Putamen (tissue), 1 donor: ENCODE measurements at regions not wholly inside any gene's neighbourhood (a gene's known extent, or its start where the extent isn't known, plus 50 kb on each side); places are given as distances from the start of the nearest gene placed in this dataset.

Experiments used
- DNase-seq: peaks from one replicate; pipeline ENCODE4 v3.0.0-alpha.2; 2016; ENCODE audit warnings: low spot score

DNA sequence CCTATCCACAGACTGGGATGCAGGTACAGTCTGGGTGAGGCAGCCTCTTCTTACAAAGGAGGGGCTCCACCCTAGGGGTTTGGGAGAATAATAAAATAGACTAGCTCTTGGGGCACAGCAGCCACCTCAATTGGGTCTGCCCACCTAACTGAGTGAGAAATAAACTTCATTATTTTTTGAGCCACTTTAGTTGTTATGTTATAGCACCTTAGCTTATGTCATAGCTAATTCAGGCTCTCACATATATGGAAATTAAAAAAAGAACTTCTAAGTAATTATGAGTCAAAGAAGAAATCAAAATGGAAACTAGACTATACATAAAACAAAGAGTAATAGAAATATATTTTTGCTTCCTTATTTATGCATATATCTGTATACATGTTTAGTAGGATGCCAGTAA lies 318.5 kb upstream of the B3GALT2 start:
- DNase-seq = no peak

GRCh38 chr1:193498088-193498655 lies 311.8 kb upstream of the B3GALT2 start:
- DNase-seq = no peak

GRCh38 chr1:193494368-193494767 lies 308.0 kb upstream of the B3GALT2 start:
- DNase-seq = no peak

DNA sequence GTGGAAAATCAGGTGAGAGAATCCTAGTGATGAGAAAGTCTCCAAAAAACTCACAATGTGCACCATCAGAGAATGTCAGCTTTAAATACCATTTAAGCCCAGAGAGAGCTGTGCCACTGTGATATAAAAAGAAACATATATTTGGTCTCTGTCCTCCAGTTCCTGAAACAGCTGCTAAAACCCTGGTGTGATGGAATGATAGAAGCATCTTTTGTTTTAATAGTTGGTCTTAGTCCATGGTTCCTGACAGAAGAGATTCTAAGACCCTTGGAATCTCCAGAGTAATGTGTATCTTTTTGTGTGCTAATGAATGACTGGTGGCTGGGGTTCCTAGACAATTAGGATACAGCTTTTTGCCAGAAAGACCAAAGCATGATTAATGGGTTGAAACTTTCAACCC lies 302.8 kb upstream of the B3GALT2 start:
- no peak for DNase-seq

- no peak for DNase-seq
Observed at GRCh38 chr1:193487722-193488121, 301.3 kb upstream of the B3GALT2 start.

- DNase-seq = no peak
Observed at GRCh38 chr1:193486671-193487229, 300.3 kb upstream of the B3GALT2 start.

GRCh38 chr1:193480755-193481154 lies 294.3 kb upstream of the B3GALT2 start:
- DNase-seq = no peak

DNA sequence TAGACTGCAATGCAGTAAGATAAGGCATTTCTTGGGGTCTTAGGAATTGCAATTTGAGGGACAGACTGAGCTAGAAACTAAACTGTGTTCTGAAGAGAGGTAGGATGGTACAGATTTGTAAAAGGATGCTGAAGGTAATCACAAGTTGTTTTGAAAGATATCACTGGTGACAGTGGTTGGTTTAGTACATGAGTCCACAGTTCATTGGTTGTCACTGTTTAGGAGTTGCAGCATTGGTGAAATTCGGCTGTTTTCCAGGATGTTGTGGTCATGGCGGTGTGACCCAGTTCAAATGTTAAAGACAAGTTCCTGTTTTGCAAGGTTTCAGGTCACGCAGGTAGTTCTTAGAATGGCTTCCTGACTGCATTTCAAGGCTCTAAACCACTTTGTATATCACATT lies 292.8 kb upstream of the B3GALT2 start:
- no peak for DNase-seq

DNA sequence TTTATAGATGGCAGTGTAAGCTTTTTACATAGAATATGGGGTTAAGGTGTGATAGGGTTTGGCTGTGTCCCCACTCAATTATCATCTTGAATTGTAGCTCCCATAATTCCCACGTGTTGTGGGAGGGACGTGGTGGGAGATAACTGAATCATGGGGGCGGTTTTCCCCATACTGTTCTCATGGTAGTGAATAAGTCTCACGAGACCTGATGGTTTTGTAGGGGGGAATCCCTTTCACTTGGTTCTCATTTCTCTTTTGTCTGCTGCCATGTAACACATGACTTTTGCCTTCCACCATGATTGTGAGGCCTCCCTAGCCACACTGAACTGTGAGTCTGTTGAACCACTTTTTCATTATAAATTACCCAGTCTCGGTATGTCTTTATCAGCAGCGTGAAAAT lies 290.3 kb upstream of the B3GALT2 start:
- no peak for DNase-seq

GRCh38 chr1:193473932-193474331 lies 287.5 kb upstream of the B3GALT2 start:
- DNase-seq = no peak

DNA sequence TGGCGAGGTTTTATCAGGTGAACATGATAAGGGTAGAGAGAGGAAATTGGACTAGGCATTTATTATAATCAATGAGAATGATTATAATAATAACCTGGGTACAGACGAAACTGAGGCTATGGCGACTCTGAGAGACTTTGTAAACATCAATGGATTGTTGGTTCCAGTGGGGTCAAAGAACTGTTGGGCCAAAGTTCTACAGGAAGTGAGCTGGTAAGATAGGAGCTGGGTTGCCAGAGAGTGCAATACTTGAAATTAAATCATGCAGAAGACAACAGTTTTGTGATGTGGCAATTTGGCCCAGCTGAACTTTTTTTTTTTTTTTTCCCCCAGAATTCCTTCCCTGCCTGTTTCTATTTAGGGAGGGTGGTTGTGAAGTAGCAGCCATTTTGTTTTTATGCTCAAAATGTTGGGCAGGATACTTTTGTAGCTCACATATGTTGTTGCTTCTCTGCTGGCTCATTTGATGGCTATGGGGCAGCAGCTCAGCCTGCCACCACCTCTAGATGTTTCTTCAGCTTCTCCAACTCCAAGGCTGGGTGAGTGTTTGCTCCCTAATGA lies 286.5 kb upstream of the B3GALT2 start:
- no peak for DNase-seq

GRCh38 chr1:193472430-193472829 lies 286.0 kb upstream of the B3GALT2 start:
- DNase-seq = no peak

- no peak for DNase-seq
Observed at GRCh38 chr1:193471981-193472380, 285.6 kb upstream of the B3GALT2 start.

- no peak for DNase-seq
Observed at GRCh38 chr1:193463326-193463932, 277.0 kb upstream of the B3GALT2 start.

DNA sequence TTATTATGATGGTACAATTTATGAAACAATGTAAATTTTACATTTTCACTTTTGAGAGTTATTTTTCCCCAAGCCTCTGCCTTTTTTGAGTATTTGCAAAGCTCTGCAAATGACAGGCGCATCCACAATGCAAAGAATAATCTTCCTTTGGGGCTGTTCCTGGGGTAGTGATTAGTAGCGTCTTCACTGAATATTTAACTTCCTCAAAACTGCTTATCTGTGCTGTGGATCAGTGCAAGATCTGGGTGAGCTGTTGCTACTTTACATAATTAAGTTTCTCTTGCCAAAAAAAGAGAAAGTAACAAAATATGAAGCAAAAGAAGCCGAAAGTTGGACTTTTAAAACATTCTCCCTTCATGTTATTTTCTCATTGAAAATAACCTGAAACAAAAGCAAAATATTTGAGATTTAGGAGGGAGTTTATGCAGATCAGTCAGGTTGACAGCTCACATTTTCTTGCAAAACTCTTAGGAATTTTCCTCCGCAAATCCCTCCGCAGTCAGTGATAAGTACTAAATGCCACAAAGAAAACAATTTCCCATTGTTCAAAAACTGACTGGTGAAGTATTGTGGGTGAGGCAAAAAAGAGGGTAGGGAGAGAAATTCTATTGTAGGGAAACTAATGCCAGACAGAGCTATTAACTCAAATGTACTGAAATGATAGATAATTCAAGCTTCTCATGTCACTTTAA lies 276.4 kb upstream of the B3GALT2 start:
- DNase-seq = peak; percentile 15

GRCh38 chr1:193458628-193459027 lies 272.2 kb upstream of the B3GALT2 start:
- DNase-seq = no peak

DNA sequence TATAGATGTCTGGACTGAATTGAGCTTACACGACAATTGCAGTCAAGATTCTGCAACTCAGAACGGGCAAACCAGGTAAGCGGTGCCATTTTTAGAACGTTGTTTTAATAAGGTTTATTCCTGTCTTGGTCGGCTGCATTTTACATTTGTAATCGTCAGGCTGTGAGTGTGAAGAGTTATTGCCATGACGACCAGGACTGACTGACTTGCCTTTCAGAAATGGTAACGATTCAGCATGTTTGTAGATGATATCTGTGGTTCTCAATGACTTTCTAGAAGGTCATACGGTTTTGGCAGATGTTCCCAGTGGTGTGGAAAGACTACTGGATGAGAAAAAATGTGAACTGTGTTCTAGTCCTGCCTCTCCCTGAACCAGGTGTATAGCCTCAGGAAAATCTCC lies 271.3 kb upstream of the B3GALT2 start:
- DNase-seq = no peak

DNA sequence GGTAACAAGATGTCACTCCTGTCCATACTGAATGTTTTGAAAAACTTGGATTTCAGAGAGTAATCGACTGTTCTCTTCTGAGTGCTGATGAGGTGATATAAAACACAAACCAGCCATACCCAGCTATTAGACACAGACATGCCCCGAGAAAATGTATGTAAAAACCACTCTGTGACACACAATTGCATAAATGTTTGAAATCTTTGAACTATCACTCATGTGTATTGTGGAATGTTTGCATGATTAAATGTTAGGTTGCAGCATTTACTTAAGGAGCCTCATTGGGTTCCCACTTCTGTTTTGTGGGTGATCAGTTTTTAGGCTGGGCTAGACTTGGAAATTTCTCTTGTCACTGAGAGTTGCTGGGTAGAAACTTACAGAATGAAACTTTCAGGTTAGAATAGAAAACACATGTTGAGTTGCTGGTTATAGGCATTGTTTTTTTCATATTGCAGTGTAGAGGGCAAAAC lies 270.4 kb upstream of the B3GALT2 start:
- no peak for DNase-seq

GRCh38 chr1:193451606-193452005 lies 265.2 kb upstream of the B3GALT2 start:
- no peak for DNase-seq

DNA sequence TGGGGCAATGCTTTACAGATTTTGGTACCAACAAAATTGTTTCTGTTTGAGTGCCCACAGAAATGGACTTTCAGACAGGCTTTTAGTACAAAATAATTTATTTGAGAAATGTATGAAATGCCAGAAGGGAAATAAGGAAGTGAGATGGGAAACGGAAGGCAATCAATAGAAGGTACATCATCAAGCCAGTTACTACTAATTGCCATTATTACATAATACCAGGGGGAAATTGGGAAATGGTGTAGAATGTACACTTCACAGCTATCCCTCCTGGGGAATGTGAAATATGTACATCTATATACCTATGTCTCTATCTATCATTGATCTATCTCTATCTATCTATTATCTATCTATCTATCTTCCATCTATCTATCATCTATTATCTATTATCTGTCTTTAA lies 264.6 kb upstream of the B3GALT2 start:
- DNase-seq = no peak

GRCh38 chr1:193448682-193449461 lies 262.5 kb upstream of the B3GALT2 start:
- no peak for DNase-seq

GRCh38 chr1:193443886-193444285 lies 257.5 kb upstream of the B3GALT2 start:
- no peak for DNase-seq
